DND-41 (cell line): ENCODE measurements at regions not wholly inside any gene's neighbourhood (a gene's known extent, or its start where the extent isn't known, plus 50 kb on each side); places are given as distances from the start of the nearest gene placed in this dataset.

Experiments
- ATAC-seq: fragments of 200-7000 bp; cut with Tn5 transposase; 3 replicates; pipeline ENCODE4 v1.9.1; 2021; ENCODE audit warnings: low read depth; ENCODE audit not compliant: insufficient read depth
- DNase-seq: peaks from one replicate; pipeline ENCODE4 v3.0.0-alpha.2; 2020
- H2AFZ ChIP-seq: 2 replicates; pipeline ENCODE4 v1.6.0; 2012; ENCODE audit warnings: low read depth, low read length
- H3K27ac ChIP-seq: 2 replicates; pipeline ENCODE4 v1.5.1; 2012; ENCODE audit warnings: low read length, inconsistent platforms
- H3K27me3 ChIP-seq: fragments of 200-600 bp; sonication (generic); 2 replicates; pipeline ENCODE4 v1.6.0; 2012; ENCODE audit warnings: low read length, mild to moderate bottlenecking, inconsistent platforms; ENCODE audit not compliant: insufficient read depth, poor library complexity
- H3K36me3 ChIP-seq: 2 replicates; pipeline ENCODE4 v1.5.1; 2012; ENCODE audit warnings: low read length, inconsistent platforms; ENCODE audit not compliant: insufficient read depth
- H3K4me1 ChIP-seq: 2 replicates; pipeline ENCODE4 v1.5.1; 2012; ENCODE audit warnings: mild to moderate bottlenecking, low read length; ENCODE audit not compliant: insufficient read depth
- H3K4me2 ChIP-seq: 2 replicates; pipeline ENCODE4 v1.6.0; 2012; ENCODE audit warnings: mild to moderate bottlenecking, moderate library complexity, low read length, inconsistent platforms; ENCODE audit not compliant: insufficient read depth
- H3K4me3 ChIP-seq, 2 experiments: fragments of 200-600 bp in 1 of 2; shearing (Covaris generic) in 1 of 2; 2 replicates each; pipeline ENCODE4 v1.5.1; 2012 to 2016; ENCODE audit warnings: inconsistent platforms in 2 of 2, low read length in 2 of 2, mild to moderate bottlenecking in 2 of 2, low read depth in 1 of 2, moderate library complexity in 1 of 2
- H3K79me2 ChIP-seq: 2 replicates; pipeline ENCODE4 v1.6.0; 2012; ENCODE audit warnings: low read length, inconsistent platforms; ENCODE audit not compliant: insufficient read depth
- H3K9ac ChIP-seq: 2 replicates; pipeline ENCODE4 v1.6.0; 2012; ENCODE audit warnings: low read depth, mild to moderate bottlenecking, inconsistent platforms, low read length, moderate library complexity
- H3K9me3 ChIP-seq: 2 replicates; pipeline ENCODE4 v1.5.1; 2012; ENCODE audit warnings: low read length, moderate library complexity, mild to moderate bottlenecking, inconsistent platforms; ENCODE audit not compliant: insufficient read depth, severe bottlenecking
- H4K20me1 ChIP-seq: 2 replicates; pipeline ENCODE4 v1.6.0; 2012; ENCODE audit warnings: low read length; ENCODE audit not compliant: insufficient read depth
- CTCF ChIP-seq: IDR thresholded peaks from 2 replicates; pipeline ENCODE4 v1.5.1; 2012; ENCODE audit warnings: borderline replicate concordance, low read length, moderate library complexity, mild to moderate bottlenecking; ENCODE audit not compliant: poor library complexity, severe bottlenecking; ENCODE audit errors: extremely low read depth
- EZH2 ChIP-seq: IDR thresholded peaks from 3 replicates; pipeline ENCODE4 v1.6.1; 2012; ENCODE audit warnings: borderline replicate concordance, low read depth, mild to moderate bottlenecking, moderate library complexity, low read length, inconsistent platforms; ENCODE audit not compliant: severe bottlenecking

- H3K79me2 ChIP-seq: no peaks in the 10 kb centered on the region
- no peak overlapping the region for H3K4me3 ChIP-seq
- H3K27me3 ChIP-seq: no peaks in the 10 kb centered on the region
- no peaks in the 10 kb centered on the region for H4K20me1 ChIP-seq
- ATAC-seq (no peak), DNase-seq (no peak)
- H2AFZ ChIP-seq: no peak overlapping the region
- no peaks in the 10 kb centered on the region for H3K36me3 ChIP-seq
- TF ChIP-seq CTCF (no peak), EZH2 (no peak)
- no peaks in the 10 kb centered on the region for H3K4me1 ChIP-seq
- H3K4me2 ChIP-seq: no peak overlapping the region
- H3K9ac ChIP-seq: no peak overlapping the region
- no peak overlapping the region for H3K27ac ChIP-seq
- H3K9me3 ChIP-seq: no peaks in the 10 kb centered on the region
Measured at GRCh38 chr5:92561411-92561959, 1019.5 kb downstream of the NR2F1-AS1 start.

DNA sequence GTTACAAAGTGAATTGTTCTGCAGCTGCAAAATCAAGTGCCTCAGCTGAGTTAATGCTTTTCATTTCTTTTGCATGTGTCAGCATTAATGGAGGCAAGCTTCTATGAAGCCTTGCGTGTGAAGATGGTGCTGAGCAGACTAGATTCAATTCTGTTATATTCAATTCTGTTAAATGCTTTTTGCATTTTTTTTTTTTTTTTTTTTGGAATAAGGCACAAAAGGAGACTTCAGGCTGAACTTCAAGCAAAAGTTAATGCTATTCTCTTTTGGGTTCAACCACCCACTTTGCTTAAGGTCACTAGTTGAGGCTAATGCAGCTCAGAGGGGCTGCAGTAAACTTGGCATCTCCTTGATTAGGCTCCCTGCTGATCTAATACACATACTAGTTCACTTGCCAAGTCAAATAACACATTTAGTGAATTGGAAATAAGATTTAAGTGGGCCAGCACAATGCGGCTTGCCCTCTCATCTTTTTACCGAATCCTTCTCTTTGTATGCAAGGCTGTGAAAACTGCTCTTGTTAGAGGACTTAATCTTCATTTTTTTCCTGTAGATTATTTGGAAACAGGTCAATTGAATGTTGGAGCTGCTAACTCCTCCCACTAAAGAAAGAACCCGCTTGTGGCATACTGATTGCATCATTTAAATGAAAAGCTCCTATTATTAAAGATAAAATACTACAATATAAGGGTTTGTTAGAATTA is 1020.2 kb downstream of the NR2F1-AS1 start:
- no peak for ATAC-seq
- Histone ChIP-seq H3K36me3 (no peaks in the 10 kb centered on the region), H3K4me1 (no peaks in the 10 kb centered on the region), H2AFZ (no peak overlapping the region), H4K20me1 (no peaks in the 10 kb centered on the region), H3K9me3 (no peaks in the 10 kb centered on the region), H3K4me2 (no peak overlapping the region), H3K4me3 (no peak overlapping the region), H3K27me3 (no peaks in the 10 kb centered on the region), H3K27ac (no peak overlapping the region), H3K79me2 (no peaks in the 10 kb centered on the region), H3K9ac (no peak overlapping the region)
- DNase-seq: no peak
- TF ChIP-seq EZH2 (no peak), CTCF (no peak)

GRCh38 chr5:92559781-92560180 is 1021.2 kb downstream of the NR2F1-AS1 start:
- no peak for DNase-seq
- no peak overlapping the region for H3K4me3 ChIP-seq

More at GRCh38 chr5:92559781-92560180, 1021.2 kb downstream of the NR2F1-AS1 start:
- no peak for ATAC-seq
- no peaks in the 10 kb centered on the region for H3K27me3 ChIP-seq
- no peak overlapping the region for H3K4me2 ChIP-seq
- no peak overlapping the region for H3K9ac ChIP-seq
- no peaks in the 10 kb centered on the region for H3K9me3 ChIP-seq
- no peaks in the 10 kb centered on the region for H3K36me3 ChIP-seq
- H3K27ac ChIP-seq: no peak overlapping the region
- no peaks in the 10 kb centered on the region for H3K79me2 ChIP-seq
- no peaks in the 10 kb centered on the region for H3K4me1 ChIP-seq
- H4K20me1 ChIP-seq: no peaks in the 10 kb centered on the region
- H2AFZ ChIP-seq: no peak overlapping the region
- TF ChIP-seq CTCF (no peak), EZH2 (no peak)
